ENCODE measurements at regions not wholly inside any gene's neighbourhood (a gene's known extent, or its start where the extent isn't known, plus 50 kb on each side); places are given as distances from the start of the nearest gene placed in this dataset.

DNA sequence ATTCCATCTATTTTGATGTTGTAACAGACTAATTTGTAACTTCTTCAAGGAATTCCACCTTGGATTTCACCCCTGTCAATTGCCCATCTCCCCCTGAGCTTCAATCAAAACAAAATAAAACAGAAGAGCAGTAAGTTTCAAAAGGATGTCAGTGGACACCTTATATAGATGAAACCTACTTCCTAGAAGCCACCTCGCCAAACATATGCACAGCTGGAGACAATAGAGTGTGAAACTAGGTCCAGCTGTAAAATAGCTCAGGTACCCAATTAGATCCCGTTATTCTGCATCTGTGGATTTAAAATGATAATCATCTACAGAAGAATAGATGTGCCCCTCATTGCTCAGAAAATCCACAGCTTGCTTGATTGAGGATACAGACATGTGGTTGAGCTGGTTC is 598.6 kb downstream of the SH2D4B start:
- no peak for TF ChIP-seq POLR2A (IDR thresholded peaks at IDR 0.05)
- TF ChIP-seq, protein P1, sequence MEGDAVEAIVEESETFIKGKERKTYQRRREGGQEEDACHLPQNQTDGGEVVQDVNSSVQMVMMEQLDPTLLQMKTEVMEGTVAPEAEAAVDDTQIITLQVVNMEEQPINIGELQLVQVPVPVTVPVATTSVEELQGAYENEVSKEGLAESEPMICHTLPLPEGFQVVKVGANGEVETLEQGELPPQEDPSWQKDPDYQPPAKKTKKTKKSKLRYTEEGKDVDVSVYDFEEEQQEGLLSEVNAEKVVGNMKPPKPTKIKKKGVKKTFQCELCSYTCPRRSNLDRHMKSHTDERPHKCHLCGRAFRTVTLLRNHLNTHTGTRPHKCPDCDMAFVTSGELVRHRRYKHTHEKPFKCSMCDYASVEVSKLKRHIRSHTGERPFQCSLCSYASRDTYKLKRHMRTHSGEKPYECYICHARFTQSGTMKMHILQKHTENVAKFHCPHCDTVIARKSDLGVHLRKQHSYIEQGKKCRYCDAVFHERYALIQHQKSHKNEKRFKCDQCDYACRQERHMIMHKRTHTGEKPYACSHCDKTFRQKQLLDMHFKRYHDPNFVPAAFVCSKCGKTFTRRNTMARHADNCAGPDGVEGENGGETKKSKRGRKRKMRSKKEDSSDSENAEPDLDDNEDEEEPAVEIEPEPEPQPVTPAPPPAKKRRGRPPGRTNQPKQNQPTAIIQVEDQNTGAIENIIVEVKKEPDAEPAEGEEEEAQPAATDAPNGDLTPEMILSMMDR (IDR thresholded peaks at IDR 0.05) = no peak

Measured in uterus (tissue), 2 donors.